ENCODE measurements at regions not wholly inside any gene's neighbourhood (a gene's known extent, or its start where the extent isn't known, plus 50 kb on each side); places are given as distances from the start of the nearest gene placed in this dataset.

DNA sequence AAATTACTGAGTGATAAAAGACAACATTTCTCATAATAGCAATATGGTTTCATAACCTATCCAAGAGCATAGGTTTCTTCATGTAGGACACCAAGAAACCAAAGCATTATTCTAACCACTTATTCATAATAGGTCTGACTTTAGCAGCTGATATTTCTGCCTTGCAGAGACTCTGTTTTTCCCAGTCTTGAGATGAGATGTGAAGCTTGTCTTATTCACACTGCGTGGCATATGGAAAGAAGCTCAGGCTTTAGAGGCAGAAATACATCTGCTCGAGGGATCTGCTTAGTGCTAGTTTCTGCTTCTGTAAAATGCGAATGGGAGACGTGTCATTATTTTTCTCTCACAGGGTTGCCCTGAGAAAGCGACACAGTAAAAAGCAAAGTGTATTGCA lies 232.0 kb upstream of the SPRY2 start:
- TF ChIP-seq CTCF (IDR thresholded peaks at IDR 0.05; ENCODE audit: extremely low read depth in 1 of 2, insufficient read depth in 1 of 2, low read depth in 1 of 2, low read length in 2 of 2) (no peak), POLR2A (IDR thresholded peaks at IDR 0.05; ENCODE audit: low read depth, low read length) (no peak), JUN (IDR thresholded peaks at IDR 0.05; ENCODE audit: borderline replicate concordance, insufficient read depth, insufficient read length, low read depth) (no peak), EZH2 (IDR thresholded peaks at IDR 0.05; ENCODE audit: borderline replicate concordance, low read depth, low read length, severe bottlenecking) (no peak)

Data from endothelial cell of umbilical vein (primary cell).